Esophagus squamous epithelium (tissue), 4 donors: ENCODE measurements at regions not wholly inside any gene's neighbourhood (a gene's known extent, or its start where the extent isn't known, plus 50 kb on each side); places are given as distances from the start of the nearest gene placed in this dataset.

Experiments used
- POLR2A ChIP-seq, 4 donors: fragments of 450-650 bp; IDR thresholded peaks; one replicate each; pipeline ENCODE4 v1.6.1; 2017; ENCODE audit warnings: antibody characterized with exemption in 4 of 4, mild to moderate bottlenecking in 4 of 4, moderate library complexity in 3 of 4
- TF ChIP-seq, protein P1 (sequence below), 6 experiments: fragments of 450-650 bp in 4 of 6; fragments of 200-600 bp in 2 of 6; sonication (generic) in 2 of 6; IDR thresholded peaks; one replicate each; pipeline ENCODE4 v1.5.1; 2016 to 2019; ENCODE audit warnings: antibody characterized with exemption in 6 of 6, mild to moderate bottlenecking in 4 of 6, moderate library complexity in 4 of 6

- TF ChIP-seq, protein P1, sequence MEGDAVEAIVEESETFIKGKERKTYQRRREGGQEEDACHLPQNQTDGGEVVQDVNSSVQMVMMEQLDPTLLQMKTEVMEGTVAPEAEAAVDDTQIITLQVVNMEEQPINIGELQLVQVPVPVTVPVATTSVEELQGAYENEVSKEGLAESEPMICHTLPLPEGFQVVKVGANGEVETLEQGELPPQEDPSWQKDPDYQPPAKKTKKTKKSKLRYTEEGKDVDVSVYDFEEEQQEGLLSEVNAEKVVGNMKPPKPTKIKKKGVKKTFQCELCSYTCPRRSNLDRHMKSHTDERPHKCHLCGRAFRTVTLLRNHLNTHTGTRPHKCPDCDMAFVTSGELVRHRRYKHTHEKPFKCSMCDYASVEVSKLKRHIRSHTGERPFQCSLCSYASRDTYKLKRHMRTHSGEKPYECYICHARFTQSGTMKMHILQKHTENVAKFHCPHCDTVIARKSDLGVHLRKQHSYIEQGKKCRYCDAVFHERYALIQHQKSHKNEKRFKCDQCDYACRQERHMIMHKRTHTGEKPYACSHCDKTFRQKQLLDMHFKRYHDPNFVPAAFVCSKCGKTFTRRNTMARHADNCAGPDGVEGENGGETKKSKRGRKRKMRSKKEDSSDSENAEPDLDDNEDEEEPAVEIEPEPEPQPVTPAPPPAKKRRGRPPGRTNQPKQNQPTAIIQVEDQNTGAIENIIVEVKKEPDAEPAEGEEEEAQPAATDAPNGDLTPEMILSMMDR (IDR thresholded peaks at IDR 0.05), result no peak
- TF ChIP-seq POLR2A (IDR thresholded peaks at IDR 0.05), result no peak
These were observed 76.0 kb upstream of the SALL3 start for GRCh38 chr18:78903436-78904178.
